Muscle layer of duodenum (tissue), 2 donors: ENCODE measurements at regions not wholly inside any gene's neighbourhood (a gene's known extent, or its start where the extent isn't known, plus 50 kb on each side); places are given as distances from the start of the nearest gene placed in this dataset.
"Not testable (repeated sequence)": the region's sequence is repeated elsewhere in the genome, so short reads cannot be mapped to it uniquely, and the experiment has no call there.

Source experiments
- H3K27ac ChIP-seq: one replicate; pipeline ENCODE4 v1.7.0; 2013; ENCODE audit warnings: mild to moderate bottlenecking, low read length
- H3K27me3 ChIP-seq: one replicate; pipeline ENCODE4 v1.7.0; 2013; ENCODE audit warnings: low read depth, mild to moderate bottlenecking, control low read depth, low read length
- H3K36me3 ChIP-seq, 2 donors: one replicate each; pipeline ENCODE4 v1.7.0; 2013; ENCODE audit warnings: low read length in 2 of 2, control low read depth in 1 of 2, mild to moderate bottlenecking in 1 of 2; ENCODE audit not compliant: insufficient read depth in 2 of 2, control insufficient read depth in 1 of 2
- H3K4me1 ChIP-seq, 2 donors: one replicate each; pipeline ENCODE4 v1.7.0; 2013; ENCODE audit warnings: low read length in 2 of 2, mild to moderate bottlenecking in 2 of 2, control low read depth in 1 of 2, moderate library complexity in 1 of 2; ENCODE audit not compliant: insufficient read depth in 2 of 2, control insufficient read depth in 1 of 2
- H3K4me3 ChIP-seq, 2 donors: one replicate each; pipeline ENCODE4 v1.7.0; 2013; ENCODE audit warnings: low read length in 2 of 2, low read depth in 1 of 2, mild to moderate bottlenecking in 1 of 2
- H3K9me3 ChIP-seq, 2 donors: one replicate each; pipeline ENCODE4 v1.7.0; 2013; ENCODE audit warnings: low read length in 2 of 2, control low read depth in 1 of 2, mild to moderate bottlenecking in 1 of 2; ENCODE audit not compliant: control insufficient read depth in 1 of 2
- donor health status: healthy.

GRCh38 chr5:19104948-19105347, 883.1 kb downstream of the CDH18 start:
- Histone ChIP-seq H3K9me3 (no peaks in the 10 kb centered on the region), H3K27me3 (no peaks in the 10 kb centered on the region), H3K27ac (no peak overlapping the region), H3K4me1 (no peaks in the 10 kb centered on the region), H3K36me3 (no peaks in the 10 kb centered on the region), H3K4me3 (no peak overlapping the region)

- no peak overlapping the region for H3K4me3 ChIP-seq
- H3K9me3 ChIP-seq, result peaks cover 0 to 3% of the 10 kb centered on the region in 2 donors
- H3K27ac ChIP-seq, result no peak overlapping the region
- H3K4me1 ChIP-seq, result no peaks in the 10 kb centered on the region
- H3K36me3 ChIP-seq, result no peaks in the 10 kb centered on the region
- no peaks in the 10 kb centered on the region for H3K27me3 ChIP-seq
Measured at GRCh38 chr5:19122923-19123322, 865.1 kb downstream of the CDH18 start.

GRCh38 chr5:19125956-19126713, 861.9 kb downstream of the CDH18 start:
- H3K27me3 ChIP-seq, result no peaks in the 10 kb centered on the region
- no peaks in the 10 kb centered on the region for H3K4me1 ChIP-seq
- no peak overlapping the region for H3K27ac ChIP-seq
- no peaks in the 10 kb centered on the region for H3K9me3 ChIP-seq
- no peak overlapping the region for H3K4me3 ChIP-seq
- no peaks in the 10 kb centered on the region for H3K36me3 ChIP-seq

GRCh38 chr5:19140276-19140675, 847.7 kb downstream of the CDH18 start:
- no peak overlapping the region for H3K27ac ChIP-seq
- no peaks in the 10 kb centered on the region for H3K36me3 ChIP-seq
- no peaks in the 10 kb centered on the region for H3K4me1 ChIP-seq
- H3K9me3 ChIP-seq, result no peaks in the 10 kb centered on the region
- no peak overlapping the region for H3K4me3 ChIP-seq
- H3K27me3 ChIP-seq, result no peaks in the 10 kb centered on the region

- not testable (repeated sequence) for H3K36me3 ChIP-seq, H3K4me1 ChIP-seq, H3K4me3 ChIP-seq, H3K9me3 ChIP-seq, H3K27ac ChIP-seq, H3K27me3 ChIP-seq
Measured at GRCh38 chr5:19141937-19142524, 846.0 kb downstream of the CDH18 start.

GRCh38 chr5:19142713-19143414, 845.1 kb downstream of the CDH18 start:
- not testable (repeated sequence) for H3K27me3 ChIP-seq, H3K27ac ChIP-seq, H3K4me1 ChIP-seq, H3K9me3 ChIP-seq, H3K4me3 ChIP-seq, H3K36me3 ChIP-seq

- Histone ChIP-seq H3K27ac (no peak overlapping the region), H3K9me3 (peaks cover 0 to 1% of the 10 kb centered on the region in 2 donors), H3K27me3 (no peaks in the 10 kb centered on the region), H3K4me3 (no peak overlapping the region), H3K36me3 (no peaks in the 10 kb centered on the region), H3K4me1 (no peaks in the 10 kb centered on the region)
Measured at GRCh38 chr5:19143935-19144334, 844.1 kb downstream of the CDH18 start.

GRCh38 chr5:19169426-19169825, 818.6 kb downstream of the CDH18 start:
- Histone ChIP-seq H3K27me3 (no peaks in the 10 kb centered on the region), H3K36me3 (no peaks in the 10 kb centered on the region), H3K4me3 (no peak overlapping the region), H3K4me1 (no peaks in the 10 kb centered on the region), H3K27ac (no peak overlapping the region), H3K9me3 (no peaks in the 10 kb centered on the region)

- Histone ChIP-seq H3K9me3 (no peaks in the 10 kb centered on the region), H3K4me1 (no peaks in the 10 kb centered on the region), H3K4me3 (no peak overlapping the region), H3K27me3 (no peaks in the 10 kb centered on the region), H3K27ac (no peak overlapping the region), H3K36me3 (no peaks in the 10 kb centered on the region)
Measured at GRCh38 chr5:19172926-19173470, 815.0 kb downstream of the CDH18 start.

GRCh38 chr5:19175776-19176570, 812.0 kb downstream of the CDH18 start:
- Histone ChIP-seq H3K27ac (no peak overlapping the region), H3K4me1 (no peaks in the 10 kb centered on the region), H3K9me3 (no peaks in the 10 kb centered on the region), H3K4me3 (no peak overlapping the region), H3K27me3 (no peaks in the 10 kb centered on the region), H3K36me3 (no peaks in the 10 kb centered on the region)

- no peaks in the 10 kb centered on the region for H3K27me3 ChIP-seq
- H3K27ac ChIP-seq, result no peak overlapping the region
- no peak overlapping the region for H3K4me3 ChIP-seq
- no peaks in the 10 kb centered on the region for H3K4me1 ChIP-seq
- no peaks in the 10 kb centered on the region for H3K36me3 ChIP-seq
- H3K9me3 ChIP-seq, result no peaks in the 10 kb centered on the region
Measured at GRCh38 chr5:19179571-19179970, 808.4 kb downstream of the CDH18 start.
